ENCODE measurements at regions not wholly inside any gene's neighbourhood (a gene's known extent, or its start where the extent isn't known, plus 50 kb on each side); places are given as distances from the start of the nearest gene placed in this dataset.

- TF ChIP-seq CTCF (conservative IDR thresholded peaks at IDR 0.05; ENCODE audit: low read depth, low read length): no peak
Measured at GRCh38 chr2:12642859-12643258, 73.9 kb upstream of the TRIB2 start.

GRCh38 chr2:12649602-12650400, 66.9 kb upstream of the TRIB2 start:
- no peak for DNase-seq (ENCODE audit: low read depth)
- no peak for TF ChIP-seq CTCF (conservative IDR thresholded peaks at IDR 0.05; ENCODE audit: low read depth, low read length)
- H3K4me3 ChIP-seq (ENCODE audit: low read depth, low read length): no peak overlapping the region

More at GRCh38 chr2:12642859-12643258, 73.9 kb upstream of the TRIB2 start:
- DNase-seq (ENCODE audit: low read depth): no peak
- H3K4me3 ChIP-seq (ENCODE audit: low read depth, low read length): no peak overlapping the region

GRCh38 chr2:12651641-12652040, 65.1 kb upstream of the TRIB2 start:
- TF ChIP-seq CTCF (conservative IDR thresholded peaks at IDR 0.05; ENCODE audit: low read depth, low read length): no peak
- H3K4me3 ChIP-seq (ENCODE audit: low read depth, low read length): no peak overlapping the region
- no peak for DNase-seq (ENCODE audit: low read depth)

GRCh38 chr2:12652723-12653122, 64.0 kb upstream of the TRIB2 start:
- TF ChIP-seq CTCF (conservative IDR thresholded peaks at IDR 0.05; ENCODE audit: low read depth, low read length): no peak
- H3K4me3 ChIP-seq (ENCODE audit: low read depth, low read length): no peak overlapping the region
- no peak for DNase-seq (ENCODE audit: low read depth)

- no peak for TF ChIP-seq CTCF (conservative IDR thresholded peaks at IDR 0.05; ENCODE audit: low read depth, low read length)
- no peak for DNase-seq (ENCODE audit: low read depth)
- H3K4me3 ChIP-seq (ENCODE audit: low read depth, low read length): no peak overlapping the region
Measured at GRCh38 chr2:12657560-12657959, 59.2 kb upstream of the TRIB2 start.

DNA sequence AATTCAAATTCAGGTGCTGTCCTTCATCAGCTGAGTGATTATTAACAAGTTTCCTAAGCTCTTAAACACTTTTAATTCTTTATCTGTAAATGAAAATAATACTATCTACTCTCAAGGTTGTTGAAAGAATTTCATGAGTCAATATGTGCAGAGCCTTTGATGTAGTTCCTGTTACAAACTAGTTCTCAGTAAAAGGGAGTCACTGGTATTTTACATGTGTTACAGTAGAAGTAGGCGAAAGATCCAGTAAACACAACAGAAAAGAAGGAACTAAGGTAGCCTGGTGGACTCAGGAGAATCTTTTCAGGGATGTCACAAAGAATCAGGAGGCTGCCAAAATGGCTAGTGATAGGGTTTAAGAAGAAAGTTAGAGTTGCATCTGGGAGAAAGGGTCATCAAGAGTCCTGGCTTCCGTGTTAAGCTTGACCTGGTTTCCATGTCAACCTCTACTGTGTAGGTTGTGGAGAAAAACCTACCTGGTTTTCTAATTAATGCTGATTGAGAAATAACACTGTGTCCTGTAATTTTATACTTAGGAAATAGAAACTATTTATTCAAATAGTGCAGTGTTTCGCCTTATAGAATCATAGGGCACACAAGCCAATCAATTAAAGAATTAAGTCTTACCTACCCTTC, 58.3 kb upstream of the TRIB2 start:
- no peak for DNase-seq (ENCODE audit: low read depth)
- no peak overlapping the region for H3K4me3 ChIP-seq (ENCODE audit: low read depth, low read length)
- TF ChIP-seq CTCF (conservative IDR thresholded peaks at IDR 0.05; ENCODE audit: low read depth, low read length): no peak

Measured in epithelial cell of proximal tubule (primary cell).